H9 (cell line): ENCODE measurements at regions not wholly inside any gene's neighbourhood (a gene's known extent, or its start where the extent isn't known, plus 50 kb on each side); places are given as distances from the start of the nearest gene placed in this dataset.

Source experiments
- DNase-seq: peaks from one replicate; pipeline ENCODE4 v3.0.0-alpha.2; 2017
- H2AFZ ChIP-seq: one replicate; pipeline ENCODE4 v1.6.1; 2013; ENCODE audit warnings: mild to moderate bottlenecking, low read length, control low read depth, moderate library complexity
- H2AK5ac ChIP-seq: 2 replicates; pipeline ENCODE4 v1.6.1; 2013; ENCODE audit warnings: low read length, control low read depth, mixed read lengths; ENCODE audit not compliant: insufficient read length
- H2BK120ac ChIP-seq: one replicate; pipeline ENCODE4 v1.6.1; 2013; ENCODE audit warnings: low read depth, mild to moderate bottlenecking, low read length, control low read depth, inconsistent platforms; ENCODE audit not compliant: poor library complexity, severe bottlenecking
- H2BK12ac ChIP-seq: 2 replicates; pipeline ENCODE4 v1.6.1; 2013; ENCODE audit warnings: low read length, control low read depth, mixed read lengths, low read depth; ENCODE audit not compliant: insufficient read length
- H2BK15ac ChIP-seq: 2 replicates; pipeline ENCODE4 v1.6.1; 2013; ENCODE audit warnings: low read depth, low read length, control low read depth
- H2BK20ac ChIP-seq: one replicate; pipeline ENCODE4 v1.6.1; 2013; ENCODE audit warnings: low read depth, mild to moderate bottlenecking, low read length, control low read depth, inconsistent platforms; ENCODE audit not compliant: poor library complexity, severe bottlenecking
- H2BK5ac ChIP-seq: 2 replicates; pipeline ENCODE4 v1.6.1; 2013; ENCODE audit warnings: low read length, control low read depth, mixed read lengths; ENCODE audit not compliant: insufficient read length
- H3K14ac ChIP-seq: 2 replicates; pipeline ENCODE4 v1.6.1; 2013; ENCODE audit warnings: low read length, control low read depth; ENCODE audit not compliant: insufficient read depth
- H3K18ac ChIP-seq: 2 replicates; pipeline ENCODE4 v1.6.1; 2013; ENCODE audit warnings: low read depth, mild to moderate bottlenecking, mixed read lengths, low read length, control low read depth; ENCODE audit not compliant: insufficient read length
- H3K23ac ChIP-seq: 2 replicates; pipeline ENCODE4 v1.6.1; 2013; ENCODE audit warnings: low read length, control low read depth, mixed read lengths, low read depth; ENCODE audit not compliant: insufficient read length
- H3K23me2 ChIP-seq: 2 replicates; pipeline ENCODE4 v1.6.1; 2013; ENCODE audit warnings: low read depth, mild to moderate bottlenecking, mixed read lengths, low read length, control low read depth; ENCODE audit not compliant: insufficient read length, poor library complexity, severe bottlenecking
- H3K27ac ChIP-seq: 2 replicates; pipeline ENCODE4 v1.5.1; 2013; ENCODE audit warnings: low read length, control low read depth, mixed read lengths, low read depth; ENCODE audit not compliant: insufficient read length
- H3K27me3 ChIP-seq: 2 replicates; pipeline ENCODE4 v1.6.1; 2013; ENCODE audit warnings: low read length, control low read depth, inconsistent platforms; ENCODE audit not compliant: insufficient read depth
- H3K4ac ChIP-seq: 2 replicates; pipeline ENCODE4 v1.6.1; 2013; ENCODE audit warnings: low read depth, mild to moderate bottlenecking, control low read depth, inconsistent platforms, low read length, moderate library complexity
- H3K4me1 ChIP-seq: 2 replicates; pipeline ENCODE4 v1.6.1; 2013; ENCODE audit warnings: low read length, control low read depth, inconsistent platforms; ENCODE audit not compliant: insufficient read depth
- H3K4me2 ChIP-seq: 2 replicates; pipeline ENCODE4 v1.6.1; 2013; ENCODE audit warnings: low read length, control low read depth, mixed read lengths; ENCODE audit not compliant: insufficient read length, insufficient read depth
- H3K56ac ChIP-seq: 2 replicates; pipeline ENCODE4 v1.6.1; 2013; ENCODE audit warnings: low read depth, mild to moderate bottlenecking, mixed read lengths, low read length, control low read depth; ENCODE audit not compliant: insufficient read length
- H3K79me1 ChIP-seq: 2 replicates; pipeline ENCODE4 v1.6.1; 2013; ENCODE audit warnings: low read depth, mild to moderate bottlenecking, moderate library complexity, low read length, control low read depth, inconsistent platforms; ENCODE audit not compliant: insufficient read depth, poor library complexity, severe bottlenecking
- H3K79me2 ChIP-seq: 2 replicates; pipeline ENCODE4 v1.6.1; 2013; ENCODE audit warnings: low read length, control low read depth, inconsistent platforms; ENCODE audit not compliant: insufficient read depth
- H3K9ac ChIP-seq: 2 replicates; pipeline ENCODE4 v1.6.1; 2013; ENCODE audit warnings: low read length, control low read depth, mixed read lengths; ENCODE audit not compliant: insufficient read length; ENCODE audit errors: extremely low read depth
- H3K9me3 ChIP-seq: one replicate; pipeline ENCODE4 v1.6.1; 2013; ENCODE audit warnings: low read depth, low read length, inconsistent platforms; ENCODE audit not compliant: control insufficient read depth
- H3T11ph ChIP-seq: one replicate; pipeline ENCODE4 v1.6.1; 2013; ENCODE audit warnings: mild to moderate bottlenecking, low read length, control low read depth, inconsistent platforms
- H4K20me1 ChIP-seq: one replicate; pipeline ENCODE4 v1.6.1; 2013; ENCODE audit not compliant: control insufficient read depth, insufficient read length, insufficient read depth
- H4K5ac ChIP-seq: 2 replicates; pipeline ENCODE4 v1.6.1; 2013; ENCODE audit warnings: low read depth, mild to moderate bottlenecking, mixed read lengths, low read length, control low read depth; ENCODE audit not compliant: insufficient read length
- H4K8ac ChIP-seq: replicated peaks from 2 replicates; pipeline ENCODE4 v1.6.1; 2013; ENCODE audit warnings: low read length, control low read depth, mixed read lengths, low read depth; ENCODE audit not compliant: insufficient read length
- H4K91ac ChIP-seq: 2 replicates; pipeline ENCODE4 v1.6.1; 2013; ENCODE audit warnings: low read depth, mild to moderate bottlenecking, moderate library complexity, mixed read lengths, low read length, control low read depth; ENCODE audit not compliant: insufficient read length
- H3K27ac Mint-ChIP-seq, 3 experiments: 2 replicates in 2 of 3; 3 replicates in 1 of 3; pipeline ENCODE4 v1.8.0; 2020 to 2021; ENCODE audit warnings: mixed read lengths in 3 of 3, mild to moderate bottlenecking in 1 of 3, moderate library complexity in 1 of 3
- H3K27me3 Mint-ChIP-seq: 2 replicates; pipeline ENCODE4 v1.8.0; 2021; ENCODE audit warnings: low read depth, mild to moderate bottlenecking, moderate library complexity, mixed read lengths
- H3K36me3 Mint-ChIP-seq, 3 experiments: 2 replicates in 2 of 3; 3 replicates in 1 of 3; pipeline ENCODE4 v1.8.0; 2020 to 2021; ENCODE audit warnings: low read depth in 3 of 3, mixed read lengths in 3 of 3; ENCODE audit not compliant: insufficient read depth in 1 of 3
- H3K4me1 Mint-ChIP-seq, 2 experiments: 2 replicates each; pipeline ENCODE4 v1.8.0; 2020; ENCODE audit warnings: mixed read lengths in 2 of 2
- H3K4me3 Mint-ChIP-seq, 2 experiments: 2 replicates in 1 of 2; 3 replicates in 1 of 2; pipeline ENCODE4 v1.8.0; 2020 to 2021; ENCODE audit warnings: mild to moderate bottlenecking in 2 of 2, mixed read lengths in 2 of 2, moderate library complexity in 1 of 2
- H3K9me3 Mint-ChIP-seq, 2 experiments: 2 replicates in 1 of 2; 3 replicates in 1 of 2; pipeline ENCODE4 v1.8.0; 2020; ENCODE audit warnings: mild to moderate bottlenecking in 2 of 2, mixed read lengths in 2 of 2, moderate library complexity in 1 of 2
- CTCF ChIP-seq: fragments of 200-600 bp; sonication (generic); conservative IDR thresholded peaks from 3 replicates; pipeline ENCODE4 v1.8.0; 2021; ENCODE audit warnings: antibody characterized with exemption, mild to moderate bottlenecking
- WGBS: extraction: QIAGEN DNeasy Blood & Tissue Kit; methylation state at CpG from one replicate; pipeline ENCODE4 v1.1.7; 2013; ENCODE audit warnings: missing lambda C conversion rate, low lambda C conversion rate, mixed read lengths; ENCODE audit not compliant: insufficient read length; ENCODE audit errors: extremely low coverage; 5-methylcytosine and 5-hydroxymethylcytosine counted together

- Mint-ChIP-seq H3K36me3 (peaks cover 2 to 13% (median 4%) of the 10 kb centered on the region in 3 experiments; a peak in 4 of 7 replicates), H3K27me3 (no peaks in the 10 kb centered on the region), H3K4me3 (no peak overlapping the region), H3K4me1 (peaks cover 0 to 4% of the 10 kb centered on the region in 2 experiments; a peak in 1 of 4 replicates), H3K9me3 (peaks cover 7 to 14% of the 10 kb centered on the region in 2 experiments; a peak in 4 of 5 replicates), H3K27ac (no peak overlapping the region)
- H3K27me3 ChIP-seq: no peaks in the 10 kb centered on the region
- H2AK5ac ChIP-seq: no peak overlapping the region
- no peak overlapping the region for H2BK20ac ChIP-seq
- H3K23me2 ChIP-seq: no peaks in the 10 kb centered on the region
- H3T11ph ChIP-seq: no peak overlapping the region
- no peak overlapping the region for H3K23ac ChIP-seq
- no peak overlapping the region for H3K9ac ChIP-seq
- H2AFZ ChIP-seq: no peak overlapping the region
- no peak overlapping the region for H4K8ac ChIP-seq
- H4K5ac ChIP-seq: no peak overlapping the region
- H4K20me1 ChIP-seq: no peaks in the 10 kb centered on the region
- H3K79me1 ChIP-seq: no peaks in the 10 kb centered on the region
- H2BK12ac ChIP-seq: no peak overlapping the region
- H2BK15ac ChIP-seq: no peak overlapping the region
- H3K14ac ChIP-seq: no peak overlapping the region
- H3K4me1 ChIP-seq: no peaks in the 10 kb centered on the region
- no peak for TF ChIP-seq CTCF
- no peak overlapping the region for H3K56ac ChIP-seq
- no peak overlapping the region for H3K18ac ChIP-seq
- DNase-seq: no peak
- H3K79me2 ChIP-seq: no peaks in the 10 kb centered on the region
- no peak overlapping the region for H3K27ac ChIP-seq
- H3K9me3 ChIP-seq: no peaks in the 10 kb centered on the region
- H2BK5ac ChIP-seq: no peak overlapping the region
- WGBS: no CpG with 5 or more reads among the region's 2 CpGs
- no peak overlapping the region for H4K91ac ChIP-seq
- no peak overlapping the region for H3K4me2 ChIP-seq
- H2BK120ac ChIP-seq: no peak overlapping the region
- H3K4ac ChIP-seq: no peak overlapping the region
Measured at GRCh38 chr10:56927701-56928100, 566.6 kb upstream of the ZWINT start.
